ENCODE measurements at regions not wholly inside any gene's neighbourhood (a gene's known extent, or its start where the extent isn't known, plus 50 kb on each side); places are given as distances from the start of the nearest gene placed in this dataset.

DNA sequence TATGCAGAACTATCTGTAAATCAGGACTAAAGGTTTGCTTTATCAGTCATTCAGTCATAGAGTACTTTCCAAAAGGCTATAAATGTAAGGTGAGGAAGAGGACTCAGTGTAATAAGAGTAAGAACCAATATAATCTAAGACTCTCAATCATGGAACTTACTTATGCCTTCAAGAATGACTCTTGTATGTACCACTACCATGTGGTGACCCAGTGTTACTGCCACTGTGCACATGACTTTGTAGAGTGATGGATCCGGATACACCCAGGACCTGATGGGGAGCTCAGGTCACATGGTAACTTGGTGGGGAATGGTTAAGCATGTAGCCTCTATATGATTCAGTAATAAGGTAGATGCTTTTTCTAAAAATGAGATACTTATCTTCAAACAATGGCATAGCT is 2099.8 kb downstream of the MRPL39 start:
- Mint-ChIP-seq H3K4me1 (ENCODE audit: low read depth) (no peaks in the 10 kb centered on the region), H3K36me3 (ENCODE audit: low read depth) (no peaks in the 10 kb centered on the region), H3K27ac (no peak overlapping the region), H3K27me3 (no peaks in the 10 kb centered on the region), H3K9me3 (no peaks in the 10 kb centered on the region), H3K4me3 (no peak overlapping the region)
- intact Hi-C loops (cut with micrococcal nuclease), result no loop called here

DNA sequence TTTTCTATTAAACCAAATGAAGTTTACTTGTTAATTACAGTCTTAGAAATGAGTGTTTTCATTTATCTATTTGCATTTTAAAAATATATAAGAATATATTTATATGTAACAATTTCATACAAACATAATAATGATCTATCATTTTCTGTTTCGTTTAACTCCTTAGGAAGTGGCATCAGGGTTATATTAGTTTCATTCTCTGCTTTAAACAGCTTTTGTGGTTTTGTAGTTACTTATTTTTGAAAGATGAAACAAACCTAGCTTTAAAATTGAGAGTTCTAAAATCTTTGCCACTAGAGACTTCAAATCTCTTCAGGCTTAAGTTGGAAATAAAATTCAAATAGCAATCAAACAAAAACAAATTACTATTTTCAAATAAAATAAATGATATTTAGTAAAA is 2110.6 kb downstream of the MRPL39 start:
- intact Hi-C loops (cut with micrococcal nuclease), result no loop called here
- H3K27ac Mint-ChIP-seq, result no peak overlapping the region
- no peaks in the 10 kb centered on the region for H3K4me1 Mint-ChIP-seq (ENCODE audit: low read depth)
- no peak overlapping the region for H3K4me3 Mint-ChIP-seq
- no peaks in the 10 kb centered on the region for H3K36me3 Mint-ChIP-seq (ENCODE audit: low read depth)
- no peaks in the 10 kb centered on the region for H3K27me3 Mint-ChIP-seq
- H3K9me3 Mint-ChIP-seq, result peaks cover 18% of the 10 kb centered on the region

DNA sequence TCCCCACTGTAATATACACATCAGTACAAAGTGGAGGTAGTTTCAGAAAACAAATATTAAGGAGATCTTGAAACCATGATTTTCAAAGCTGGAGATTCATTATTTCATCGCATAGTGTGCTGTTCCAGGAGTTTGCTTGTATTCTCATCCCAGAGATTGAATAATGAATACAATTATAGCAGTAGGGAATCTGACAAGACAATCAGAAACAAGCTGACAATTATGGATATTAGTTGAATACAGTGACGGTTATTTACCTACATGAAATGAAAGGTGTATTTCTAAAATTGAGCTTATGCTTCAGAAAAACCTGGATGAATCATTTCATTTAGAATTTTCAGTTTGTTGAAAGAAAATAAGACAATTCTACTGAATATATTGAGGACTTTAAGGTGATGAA is 2119.0 kb downstream of the MRPL39 start:
- no peaks in the 10 kb centered on the region for H3K36me3 Mint-ChIP-seq (ENCODE audit: low read depth)
- H3K4me1 Mint-ChIP-seq (ENCODE audit: low read depth), result no peaks in the 10 kb centered on the region
- H3K4me3 Mint-ChIP-seq, result no peak overlapping the region
- H3K9me3 Mint-ChIP-seq, result no peaks in the 10 kb centered on the region
- no peaks in the 10 kb centered on the region for H3K27me3 Mint-ChIP-seq
- H3K27ac Mint-ChIP-seq, result no peak overlapping the region
- intact Hi-C loops (cut with micrococcal nuclease), result no loop called here

DNA sequence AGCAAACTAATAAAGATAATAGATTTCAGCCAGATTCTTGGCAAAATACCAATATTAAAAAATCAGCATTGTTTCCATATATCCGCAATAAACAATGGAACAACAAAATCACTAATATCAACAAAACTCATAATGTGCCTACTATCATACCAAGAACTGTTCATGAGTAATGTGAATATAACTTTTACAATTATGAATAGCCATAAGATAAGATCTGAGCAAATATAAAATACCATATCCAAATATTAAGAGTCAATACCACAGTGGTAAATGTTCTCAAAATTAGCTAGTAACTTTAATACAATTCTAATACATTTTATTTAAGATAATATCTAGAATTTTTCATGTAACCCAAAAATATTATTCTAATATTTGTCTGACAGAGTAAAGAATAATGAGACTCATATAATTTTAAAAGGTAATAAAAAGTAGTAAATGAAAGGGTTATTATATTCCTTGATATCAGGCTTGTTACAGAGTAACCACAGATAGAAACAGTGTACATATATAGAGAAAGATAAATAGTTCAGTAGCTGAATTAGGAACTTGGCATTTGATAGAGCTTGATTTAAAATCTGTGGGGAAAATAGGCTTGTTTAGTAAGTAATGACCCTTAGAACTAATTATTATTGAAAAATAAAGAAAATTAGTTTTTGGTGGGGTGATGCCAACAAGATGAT is 2126.6 kb downstream of the MRPL39 start:
- Mint-ChIP-seq H3K36me3 (ENCODE audit: low read depth) (no peaks in the 10 kb centered on the region), H3K27ac (no peak overlapping the region), H3K27me3 (no peaks in the 10 kb centered on the region), H3K4me3 (no peak overlapping the region), H3K9me3 (no peaks in the 10 kb centered on the region), H3K4me1 (ENCODE audit: low read depth) (no peaks in the 10 kb centered on the region)
- intact Hi-C loops (cut with micrococcal nuclease), result no loop called here

DNA sequence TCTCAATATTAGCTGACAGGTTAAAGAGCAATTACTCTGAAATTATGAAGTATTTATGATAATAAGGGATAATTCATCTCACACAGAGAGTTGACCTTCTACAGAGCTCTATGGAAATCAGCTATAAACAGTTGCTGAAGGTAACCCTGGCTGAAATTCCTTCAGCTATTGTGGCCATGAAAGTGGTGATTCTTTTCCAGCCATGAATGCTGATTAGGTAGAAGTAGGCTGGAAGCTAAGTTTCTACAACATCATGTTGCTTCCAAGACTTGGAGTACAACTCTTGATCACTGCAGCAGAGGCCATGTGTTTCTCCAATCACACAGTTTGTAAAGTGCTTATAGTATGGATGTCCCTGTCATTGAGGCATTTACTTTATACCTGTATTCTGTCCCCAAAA is 2128.9 kb downstream of the MRPL39 start:
- no peak overlapping the region for H3K27ac Mint-ChIP-seq
- no peaks in the 10 kb centered on the region for H3K4me1 Mint-ChIP-seq (ENCODE audit: low read depth)
- intact Hi-C loops (cut with micrococcal nuclease), result no loop called here
- H3K36me3 Mint-ChIP-seq (ENCODE audit: low read depth), result no peaks in the 10 kb centered on the region
- H3K9me3 Mint-ChIP-seq, result no peaks in the 10 kb centered on the region
- no peaks in the 10 kb centered on the region for H3K27me3 Mint-ChIP-seq
- H3K4me3 Mint-ChIP-seq, result no peak overlapping the region

DNA sequence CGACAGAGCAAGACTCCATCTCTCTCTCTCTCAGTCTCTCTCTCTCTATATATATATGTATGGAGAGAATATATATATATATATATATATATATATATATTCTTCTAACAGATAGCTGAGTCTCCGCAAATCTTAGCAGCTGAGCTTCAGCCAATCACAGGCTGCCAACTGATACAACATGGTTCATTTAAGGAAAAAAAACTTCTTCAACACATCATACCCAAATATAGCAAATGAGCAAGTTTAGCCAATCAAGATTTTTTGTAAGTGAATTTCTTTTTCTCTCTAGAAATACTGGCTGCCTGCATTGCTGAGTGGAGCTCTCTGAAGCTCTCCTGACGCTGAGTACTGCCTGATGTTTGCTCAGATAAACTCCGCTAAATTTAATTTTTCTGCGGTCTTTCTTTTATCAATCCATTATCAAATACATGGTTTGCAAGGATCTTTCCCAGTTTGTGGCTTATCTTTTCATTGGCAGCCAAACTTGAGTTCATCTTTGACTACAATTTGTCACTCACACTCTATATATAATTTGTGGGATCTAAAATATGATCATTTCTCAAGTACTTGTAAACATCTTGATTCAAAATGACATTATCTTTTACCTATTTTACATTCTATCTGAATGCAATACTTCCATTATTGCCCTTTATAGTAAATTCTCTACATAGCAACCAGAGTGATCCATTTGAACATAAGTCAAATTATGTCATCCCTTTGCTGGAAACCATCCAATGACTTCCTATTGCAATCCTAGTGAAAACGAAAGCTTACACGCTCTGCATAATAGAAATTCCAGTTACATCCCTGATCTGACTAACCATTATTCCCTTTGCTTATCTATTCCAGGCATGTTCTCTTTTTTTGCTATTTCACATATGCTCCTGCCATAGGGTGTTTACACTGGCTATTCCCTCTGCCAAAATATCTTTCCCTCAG is 2131.7 kb downstream of the MRPL39 start:
- H3K9me3 Mint-ChIP-seq, result no peaks in the 10 kb centered on the region
- no peak overlapping the region for H3K27ac Mint-ChIP-seq
- H3K36me3 Mint-ChIP-seq (ENCODE audit: low read depth), result no peaks in the 10 kb centered on the region
- intact Hi-C loops (cut with micrococcal nuclease), result no loop called here
- no peak overlapping the region for H3K4me3 Mint-ChIP-seq
- H3K27me3 Mint-ChIP-seq, result no peaks in the 10 kb centered on the region
- no peaks in the 10 kb centered on the region for H3K4me1 Mint-ChIP-seq (ENCODE audit: low read depth)

DNA sequence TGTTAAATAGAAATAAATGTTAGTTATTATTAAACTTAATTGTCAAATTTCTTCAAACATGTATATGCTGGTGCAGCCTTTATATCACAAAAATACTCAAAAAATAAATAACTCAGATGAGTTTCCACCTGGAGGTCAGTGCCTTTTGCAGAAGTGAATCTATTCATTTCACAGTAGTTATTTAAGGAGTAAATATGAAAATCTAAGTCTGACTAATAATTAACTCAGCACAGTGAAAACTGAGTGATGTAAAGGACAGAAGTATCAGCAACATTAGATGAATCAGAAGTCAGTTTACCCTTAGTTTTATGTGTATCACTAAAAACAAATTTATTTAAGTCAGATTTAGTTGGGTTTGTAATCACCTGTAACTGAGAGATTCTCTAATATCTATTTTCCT is 2135.4 kb downstream of the MRPL39 start:
- intact Hi-C loops (cut with micrococcal nuclease), result no loop called here
- Mint-ChIP-seq H3K9me3 (no peaks in the 10 kb centered on the region), H3K36me3 (ENCODE audit: low read depth) (no peaks in the 10 kb centered on the region), H3K27me3 (no peaks in the 10 kb centered on the region), H3K4me3 (no peak overlapping the region), H3K27ac (no peak overlapping the region), H3K4me1 (ENCODE audit: low read depth) (no peaks in the 10 kb centered on the region)

DNA sequence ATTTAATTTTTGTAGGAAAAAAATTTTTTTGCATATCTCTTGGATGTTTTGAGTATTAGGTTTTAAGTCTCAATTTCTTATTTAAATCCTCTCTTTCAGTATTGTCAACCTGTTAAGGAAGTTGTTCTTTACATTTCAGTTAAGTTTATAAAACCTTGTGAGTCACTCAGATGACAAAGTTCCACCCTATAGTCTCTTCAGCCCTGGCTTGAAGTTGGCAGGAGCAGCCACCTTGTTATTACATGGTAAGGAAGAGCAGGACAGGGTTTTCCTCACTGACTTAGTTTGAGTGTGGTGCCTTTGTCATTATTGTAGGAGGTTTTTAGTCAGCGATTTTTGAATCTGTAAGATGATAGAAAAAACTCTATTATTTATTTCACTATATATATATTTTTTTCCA is 2143.9 kb downstream of the MRPL39 start:
- Mint-ChIP-seq H3K4me1 (ENCODE audit: low read depth) (no peaks in the 10 kb centered on the region), H3K27ac (no peak overlapping the region), H3K27me3 (no peaks in the 10 kb centered on the region), H3K4me3 (no peak overlapping the region), H3K36me3 (ENCODE audit: low read depth) (no peaks in the 10 kb centered on the region), H3K9me3 (no peaks in the 10 kb centered on the region)
- intact Hi-C loops (cut with micrococcal nuclease), result no loop called here

DNA sequence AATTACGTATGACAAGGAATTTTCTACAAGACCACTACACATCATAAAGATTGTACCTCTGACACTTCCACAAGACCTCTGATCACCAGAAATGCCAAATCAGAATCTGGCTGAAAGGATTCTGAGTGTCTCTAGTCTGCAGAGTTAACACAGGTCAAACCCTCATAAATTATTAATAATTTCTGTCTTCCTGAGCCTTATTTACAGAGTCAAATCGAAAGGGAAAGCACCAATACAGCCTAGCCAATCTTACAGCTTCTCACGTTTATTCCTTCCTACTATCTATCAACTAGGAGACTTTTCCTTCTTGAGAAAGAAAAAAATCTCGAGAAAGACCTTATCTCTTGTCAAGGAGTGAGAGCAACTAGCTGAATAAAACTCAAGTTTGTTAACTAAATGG is 2151.6 kb downstream of the MRPL39 start:
- no peak overlapping the region for H3K4me3 Mint-ChIP-seq
- no peaks in the 10 kb centered on the region for H3K36me3 Mint-ChIP-seq (ENCODE audit: low read depth)
- H3K9me3 Mint-ChIP-seq, result no peaks in the 10 kb centered on the region
- H3K4me1 Mint-ChIP-seq (ENCODE audit: low read depth), result no peaks in the 10 kb centered on the region
- no peak overlapping the region for H3K27ac Mint-ChIP-seq
- no peaks in the 10 kb centered on the region for H3K27me3 Mint-ChIP-seq
- intact Hi-C loops (cut with micrococcal nuclease), result no loop called here

DNA sequence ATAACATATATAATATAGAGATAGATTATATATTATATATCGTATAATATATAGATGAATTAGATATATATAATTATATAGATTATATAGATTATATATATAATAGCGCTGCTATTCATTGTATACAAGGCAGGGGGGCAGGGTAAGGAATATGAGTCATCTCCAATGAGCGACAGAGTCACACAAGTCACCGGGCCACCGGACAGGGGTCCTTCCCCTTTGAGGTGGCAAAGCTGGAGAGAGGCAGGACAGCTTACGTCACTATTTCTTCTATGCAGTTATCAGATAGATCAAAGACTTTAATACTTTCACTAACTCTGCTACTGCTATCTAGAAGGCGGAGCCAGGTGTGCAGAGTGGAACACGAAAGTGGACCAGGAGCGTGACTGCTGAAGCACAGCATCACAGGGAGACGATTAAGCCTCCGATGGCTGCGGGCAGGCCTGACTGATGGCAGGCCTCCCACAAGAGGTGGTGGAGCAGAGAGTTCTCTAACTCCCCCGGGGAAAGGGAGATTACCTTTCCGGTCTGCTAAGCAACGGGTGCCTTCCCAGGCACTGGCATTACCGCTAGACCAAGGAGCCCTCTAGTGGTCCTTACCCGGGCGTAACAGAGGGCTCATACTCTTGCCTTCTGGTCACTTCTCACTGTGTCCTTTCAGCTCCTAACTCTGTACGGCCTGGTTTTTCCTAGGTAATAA is 2154.7 kb downstream of the MRPL39 start:
- Mint-ChIP-seq H3K4me1 (ENCODE audit: low read depth) (no peaks in the 10 kb centered on the region), H3K4me3 (no peak overlapping the region), H3K27me3 (no peaks in the 10 kb centered on the region), H3K27ac (no peak overlapping the region), H3K36me3 (ENCODE audit: low read depth) (no peaks in the 10 kb centered on the region), H3K9me3 (no peaks in the 10 kb centered on the region)
- intact Hi-C loops (cut with micrococcal nuclease), result no loop called here

DNA sequence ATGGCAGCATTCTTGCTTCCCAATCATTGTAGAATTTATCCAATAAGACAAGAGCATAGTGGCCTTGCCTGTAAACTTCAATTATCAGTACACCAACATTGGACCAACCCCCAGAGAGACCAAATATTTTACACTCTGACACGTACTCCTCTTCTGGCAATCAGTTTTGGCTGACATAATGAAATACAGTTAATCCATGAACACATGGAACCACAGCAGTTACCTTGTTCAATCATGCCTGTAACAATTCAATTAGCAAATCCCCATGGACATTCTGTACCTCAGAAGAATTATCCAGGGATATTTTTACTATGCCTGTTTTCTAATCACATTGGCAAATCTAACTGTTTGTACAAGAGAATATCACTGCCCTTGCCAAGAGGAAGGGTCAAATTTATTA is 2162.0 kb downstream of the MRPL39 start:
- Mint-ChIP-seq H3K9me3 (no peaks in the 10 kb centered on the region), H3K36me3 (ENCODE audit: low read depth) (no peaks in the 10 kb centered on the region), H3K4me3 (no peak overlapping the region), H3K4me1 (ENCODE audit: low read depth) (no peaks in the 10 kb centered on the region), H3K27me3 (no peaks in the 10 kb centered on the region), H3K27ac (no peak overlapping the region)
- intact Hi-C loops (cut with micrococcal nuclease), result no loop called here

DNA sequence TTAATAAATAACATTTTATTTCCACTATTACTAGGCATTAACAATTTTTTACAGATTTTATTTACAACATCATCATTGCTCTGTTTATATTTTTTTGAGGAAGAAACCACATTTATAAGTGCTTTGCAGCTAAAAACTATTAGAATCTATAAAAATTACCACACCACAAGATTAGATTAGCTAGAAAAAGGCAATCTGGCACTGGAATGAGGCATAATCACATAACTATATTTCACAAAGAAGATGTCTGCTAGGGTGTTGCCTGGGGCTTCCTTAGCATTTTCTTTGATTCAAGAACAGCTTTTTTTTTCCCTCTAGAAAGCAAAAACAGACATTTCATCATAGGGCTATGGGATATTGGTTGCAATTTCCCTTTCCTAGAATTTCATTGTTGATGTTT is 2169.2 kb downstream of the MRPL39 start:
- no peaks in the 10 kb centered on the region for H3K4me1 Mint-ChIP-seq (ENCODE audit: low read depth)
- H3K27ac Mint-ChIP-seq, result no peak overlapping the region
- intact Hi-C loops (cut with micrococcal nuclease), result no loop called here
- H3K27me3 Mint-ChIP-seq, result no peaks in the 10 kb centered on the region
- peaks cover 10% of the 10 kb centered on the region for H3K9me3 Mint-ChIP-seq
- no peaks in the 10 kb centered on the region for H3K36me3 Mint-ChIP-seq (ENCODE audit: low read depth)
- H3K4me3 Mint-ChIP-seq, result no peak overlapping the region

DNA sequence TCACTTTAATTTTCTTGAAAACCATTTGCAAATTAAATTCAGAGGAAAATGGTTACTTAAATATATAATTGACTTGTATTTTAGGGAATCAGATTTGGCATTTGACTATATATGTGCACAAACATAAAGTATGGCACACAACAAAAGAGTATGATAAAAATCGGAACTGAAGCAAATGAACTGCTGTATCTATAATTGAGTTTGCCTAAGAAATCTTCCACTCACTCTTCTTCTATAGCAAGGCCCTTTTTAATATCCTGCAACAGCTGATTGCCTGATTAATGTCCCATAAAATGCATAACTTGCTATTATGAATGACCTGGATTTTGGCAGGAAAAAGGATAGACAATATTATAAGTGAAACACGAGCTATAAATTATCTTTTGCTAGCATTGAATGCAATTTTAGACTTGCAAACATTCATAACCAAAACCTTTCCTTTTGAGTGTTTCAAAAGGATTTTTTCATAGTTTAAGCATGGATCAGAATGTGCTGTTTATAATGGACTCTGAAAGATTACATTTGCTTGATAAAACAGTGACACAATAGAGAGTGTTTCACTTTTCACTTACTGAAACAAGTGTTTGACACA is 2204.3 kb downstream of the MRPL39 start:
- intact Hi-C loops (cut with micrococcal nuclease), result no loop called here
- H3K9me3 Mint-ChIP-seq, result no peaks in the 10 kb centered on the region
- no peaks in the 10 kb centered on the region for H3K27me3 Mint-ChIP-seq
- H3K4me1 Mint-ChIP-seq (ENCODE audit: low read depth), result no peaks in the 10 kb centered on the region
- H3K27ac Mint-ChIP-seq, result no peak overlapping the region
- H3K36me3 Mint-ChIP-seq (ENCODE audit: low read depth), result no peaks in the 10 kb centered on the region
- H3K4me3 Mint-ChIP-seq, result no peak overlapping the region

DNA sequence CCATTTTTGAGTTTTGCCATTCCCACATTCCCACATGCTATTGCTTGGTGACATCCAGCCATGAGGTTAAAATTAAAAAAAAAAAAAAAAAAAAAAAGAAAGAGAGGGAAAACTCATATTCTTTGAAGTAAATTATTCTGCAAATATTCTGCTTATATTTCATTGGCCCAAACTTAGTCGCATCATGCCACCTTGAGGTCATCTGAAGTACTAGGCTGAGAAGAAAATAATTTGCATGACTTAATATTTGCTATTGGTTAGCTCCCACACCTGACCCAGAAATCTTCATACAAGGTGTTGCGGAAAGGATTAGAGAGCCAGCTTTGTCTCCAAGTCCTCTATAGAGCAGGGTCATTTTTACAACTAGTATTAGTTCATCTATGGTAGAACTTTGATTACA is 2206.0 kb downstream of the MRPL39 start:
- H3K27me3 Mint-ChIP-seq, result no peaks in the 10 kb centered on the region
- no peak overlapping the region for H3K4me3 Mint-ChIP-seq
- H3K36me3 Mint-ChIP-seq (ENCODE audit: low read depth), result no peaks in the 10 kb centered on the region
- no peaks in the 10 kb centered on the region for H3K9me3 Mint-ChIP-seq
- H3K4me1 Mint-ChIP-seq (ENCODE audit: low read depth), result no peaks in the 10 kb centered on the region
- intact Hi-C loops (cut with micrococcal nuclease), result no loop called here
- H3K27ac Mint-ChIP-seq, result no peak overlapping the region

Data from dendritic cell treated with granulocyte-macrophage colony-stimulating factor and Interleukin-4, amounts not matched to agents 40 ng/mL and 50 ng/mL, for 4 days (primary cell).